Eye (tissue), 1 donor: ENCODE measurements at regions not wholly inside any gene's neighbourhood (a gene's known extent, or its start where the extent isn't known, plus 50 kb on each side); places are given as distances from the start of the nearest gene placed in this dataset.

Source experiments
- DNase-seq: peaks from one replicate; pipeline ENCODE4 v3.0.0-alpha.2; 2015

DNA sequence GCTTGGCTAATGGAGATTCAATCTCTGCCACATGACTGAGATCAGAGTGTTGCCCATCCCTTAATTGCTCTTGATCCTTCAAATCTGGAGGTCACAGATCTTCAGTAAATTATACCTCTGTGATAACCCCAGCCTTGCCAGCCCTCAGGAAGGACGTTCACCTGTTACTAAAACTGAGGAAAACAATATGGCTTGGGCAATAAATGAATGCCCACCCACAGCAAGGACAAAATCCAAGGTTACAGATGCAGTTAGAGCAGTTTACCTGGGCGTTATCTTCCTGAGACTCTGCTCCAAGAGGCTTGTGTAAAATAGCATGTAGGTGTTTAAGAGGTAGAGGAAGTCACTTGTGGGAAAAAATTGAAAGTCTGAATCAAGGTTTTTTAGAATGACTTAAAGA lies 69.3 kb upstream of the MAOA start:
- no peak for DNase-seq

DNA sequence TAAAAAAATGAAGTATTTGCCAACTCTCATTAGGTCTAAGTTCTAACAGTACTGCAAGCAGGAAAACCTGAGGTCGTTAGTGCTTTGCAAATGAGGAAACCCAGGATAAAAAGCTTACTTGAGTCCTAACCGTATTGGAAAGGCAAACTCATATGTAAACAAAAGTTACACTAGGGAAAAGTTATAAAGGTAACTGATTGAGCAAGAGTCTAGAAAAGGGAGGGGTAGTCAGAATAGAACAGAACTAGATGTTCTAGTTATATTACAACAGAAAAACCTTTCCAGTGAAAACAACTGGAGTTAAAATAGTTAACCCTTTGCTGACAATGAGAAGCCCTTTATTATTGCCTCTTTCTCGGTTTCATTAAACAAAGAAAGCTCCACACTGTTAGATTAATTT lies 66.4 kb upstream of the MAOA start:
- no peak for DNase-seq

DNA sequence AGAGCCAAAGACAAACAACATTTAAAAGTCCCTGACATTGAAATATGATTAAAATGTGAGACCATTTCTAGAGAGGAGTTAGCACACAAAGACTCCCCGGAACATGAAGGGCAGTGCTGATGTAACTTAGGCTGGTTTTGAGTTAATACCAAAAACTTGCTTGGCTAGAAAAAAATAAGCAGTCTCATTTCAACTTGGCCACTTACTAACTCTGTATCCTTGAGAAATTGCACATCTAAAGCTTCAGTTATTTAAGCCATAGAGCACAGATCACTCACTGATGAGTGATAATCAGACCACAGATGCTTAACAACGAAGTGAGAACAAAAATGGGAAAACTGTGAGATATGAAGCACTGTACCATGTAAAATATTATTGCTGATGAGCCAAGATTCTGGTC lies 65.9 kb upstream of the MAOA start:
- DNase-seq, result no peak

DNA sequence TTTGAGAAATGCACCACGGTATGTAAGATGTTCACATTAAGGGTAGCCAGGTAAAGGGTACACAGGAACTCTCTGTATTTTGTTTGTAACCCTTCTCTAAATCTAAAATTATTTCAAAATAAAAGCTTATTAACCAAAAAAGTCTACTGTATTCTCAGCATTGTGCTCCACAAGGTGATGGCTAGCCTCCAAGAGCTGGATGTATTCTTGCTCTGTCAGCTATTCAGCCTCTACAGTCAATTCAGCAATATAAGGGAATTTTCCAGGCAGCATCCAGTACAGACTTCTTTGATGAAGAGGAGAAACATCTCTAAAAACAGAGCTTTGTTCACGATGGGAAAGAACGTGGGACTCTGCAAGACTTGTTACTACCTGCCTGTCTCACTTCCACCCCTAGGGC lies 63.5 kb upstream of the MAOA start:
- DNase-seq, result no peak

DNA sequence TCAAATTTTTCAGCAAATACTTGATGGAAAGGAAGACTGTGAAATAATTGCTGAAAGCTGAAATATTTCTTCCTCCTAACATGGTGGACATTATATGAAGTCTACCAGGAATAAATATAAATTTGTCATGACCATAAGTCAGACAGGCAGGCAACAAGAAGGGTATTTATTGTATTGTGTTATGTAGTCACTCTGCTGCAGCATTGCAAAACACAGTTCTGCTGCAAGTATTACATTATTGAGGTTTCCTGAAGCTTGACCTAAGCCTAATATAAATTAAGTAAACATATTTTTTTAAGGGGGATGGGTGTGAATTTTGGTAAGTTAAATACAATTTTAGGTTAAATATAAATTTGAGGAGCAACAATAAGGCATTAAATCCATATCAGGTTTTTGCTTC lies 60.2 kb upstream of the MAOA start:
- DNase-seq, result no peak

DNA sequence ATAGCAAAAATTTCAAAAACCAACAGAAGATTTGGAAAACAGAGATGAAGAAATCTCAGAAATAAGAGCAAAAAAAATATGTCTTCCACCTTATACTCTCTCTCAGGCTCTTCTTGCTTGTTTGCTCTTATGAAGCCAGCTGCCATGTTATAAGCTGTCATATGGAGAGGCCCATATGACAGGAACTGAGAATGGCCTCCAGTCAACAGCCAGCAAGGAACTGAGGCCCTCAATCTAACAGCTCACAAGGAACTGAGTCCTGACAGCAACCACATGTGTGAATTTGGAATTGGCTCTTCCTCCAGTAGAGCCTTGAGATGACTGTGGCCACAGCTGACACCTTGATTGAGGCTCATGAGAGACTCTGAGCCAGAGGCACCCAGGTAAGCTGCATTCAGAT lies 51.3 kb upstream of the MAOA start:
- DNase-seq, result no peak

DNA sequence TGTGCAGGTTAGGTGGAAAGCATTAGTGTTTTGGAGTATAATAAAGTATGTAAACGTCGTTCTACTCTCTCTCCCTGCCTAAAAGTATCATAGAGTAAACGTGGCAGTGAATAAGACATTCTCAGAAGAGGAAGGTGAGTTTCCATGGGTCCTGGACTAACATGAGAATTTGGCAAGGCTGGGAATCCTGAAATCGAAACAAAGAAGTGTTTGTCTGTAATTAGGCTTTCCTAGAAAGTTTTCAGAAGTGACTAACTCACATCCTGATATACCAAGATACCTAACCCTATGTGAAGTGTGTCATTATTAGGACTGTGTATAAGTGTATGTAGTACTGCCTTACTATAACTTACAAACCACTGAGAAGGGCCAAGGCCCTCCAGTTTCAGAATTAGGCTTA lies 50.7 kb upstream of the MAOA start:
- no peak for DNase-seq
